ENCODE measurements at regions not wholly inside any gene's neighbourhood (a gene's known extent, or its start where the extent isn't known, plus 50 kb on each side); places are given as distances from the start of the nearest gene placed in this dataset.
"Not testable (repeated sequence)": the region's sequence is repeated elsewhere in the genome, so short reads cannot be mapped to it uniquely, and the experiment has no call there.

DNA sequence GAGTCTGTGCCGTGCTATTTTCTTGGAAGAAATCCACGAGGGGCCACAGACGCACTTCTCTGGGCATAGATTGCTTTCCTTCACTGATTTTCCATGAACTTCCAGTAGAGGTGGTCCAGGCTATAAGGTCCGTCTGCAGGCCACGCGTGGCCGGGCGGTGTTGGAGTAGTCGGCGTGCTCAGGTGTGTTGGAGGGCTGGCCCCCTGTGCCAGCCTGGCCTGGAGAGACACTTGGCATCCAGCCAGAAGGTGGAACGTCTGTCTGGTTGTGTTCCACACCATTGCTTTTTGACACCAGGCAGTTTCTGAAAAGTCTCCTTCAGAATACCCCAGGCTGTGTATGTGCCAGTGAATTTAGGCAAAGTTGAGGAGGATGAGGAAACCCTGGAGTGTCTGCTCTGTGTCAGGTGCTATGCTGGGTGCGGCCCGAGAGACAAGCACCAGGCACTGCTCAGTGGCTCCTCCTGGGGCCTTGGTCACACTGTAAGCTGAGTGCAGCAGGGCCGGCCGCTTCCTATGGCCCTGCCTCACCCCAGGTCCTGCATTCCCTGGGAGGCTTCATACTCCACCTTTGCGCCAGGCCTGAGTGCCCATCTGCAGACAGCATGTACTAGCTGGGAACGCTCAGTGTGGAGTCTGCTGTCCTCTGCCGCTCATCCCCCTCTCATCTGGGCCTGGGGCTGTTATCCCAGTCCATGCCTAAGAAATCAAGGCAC lies 52.1 kb upstream of the TAMM41 start:
- DNase-seq: no peak

DNA sequence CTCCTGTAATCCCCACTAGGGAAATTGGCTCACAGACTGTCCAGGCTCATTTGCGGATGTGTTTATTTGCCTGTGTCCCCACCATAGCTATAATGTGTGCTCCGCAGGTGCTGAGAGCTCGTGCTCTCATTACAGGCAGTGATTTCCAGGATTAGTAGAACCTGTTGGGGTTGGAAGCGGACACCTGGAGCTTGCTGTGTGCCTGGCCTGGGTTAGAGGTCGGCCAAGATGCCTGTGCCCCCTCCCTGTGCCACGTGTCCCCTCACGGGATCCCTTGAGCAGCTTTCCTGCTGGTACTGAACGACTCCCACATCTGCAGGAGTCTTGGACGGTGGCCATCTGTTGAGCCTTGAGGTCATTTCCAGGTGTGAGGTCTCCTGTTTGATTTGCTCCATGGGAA lies 52.7 kb upstream of the TAMM41 start:
- DNase-seq: not testable (repeated sequence)

GRCh38 chr3:11899826-11900225 lies 53.1 kb upstream of the TAMM41 start:
- no peak for DNase-seq

GRCh38 chr3:11900824-11901223 lies 54.1 kb upstream of the TAMM41 start:
- DNase-seq: no peak

- DNase-seq: no peak
Measured at GRCh38 chr3:11901286-11901875, 54.7 kb upstream of the TAMM41 start.

DNA sequence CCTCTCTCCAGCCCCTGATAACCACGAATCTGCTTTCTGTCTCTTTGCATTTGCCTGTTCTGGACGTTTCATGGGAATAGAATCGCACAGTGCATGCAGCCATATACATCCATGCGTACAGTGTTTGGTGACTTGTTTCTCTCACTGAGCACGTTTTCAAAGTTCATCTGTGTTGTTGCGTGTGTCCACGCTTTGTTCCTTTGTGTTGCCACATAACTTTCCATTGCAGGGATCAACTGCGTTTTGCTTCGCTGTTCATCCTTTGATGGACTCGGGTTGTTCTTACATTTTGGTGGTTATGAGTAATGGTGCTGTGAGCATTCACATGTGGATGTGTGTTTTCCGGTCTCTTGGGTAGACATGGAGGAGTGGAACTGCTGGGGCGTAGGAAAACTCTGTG lies 56.4 kb upstream of the TAMM41 start:
- no peak for DNase-seq

DNA sequence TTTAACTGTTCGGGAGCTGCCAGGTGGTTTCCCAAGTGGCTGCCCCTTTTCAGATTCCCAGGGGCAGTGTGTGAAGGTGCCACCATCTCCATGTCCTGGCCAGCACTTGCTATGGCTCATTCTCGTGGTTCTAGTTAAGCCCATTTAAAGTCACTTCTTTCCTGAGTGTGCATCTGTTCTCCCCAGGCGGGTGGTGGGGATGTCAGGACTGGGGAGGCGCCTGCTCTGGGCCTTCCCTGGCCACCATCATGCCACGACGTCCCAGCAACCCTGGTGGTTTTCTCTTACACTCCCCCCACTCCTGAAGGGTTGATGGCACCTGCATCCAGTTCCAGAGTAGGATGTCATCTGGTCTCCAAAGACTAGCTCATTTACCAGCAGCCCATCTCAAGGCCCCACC lies 56.8 kb upstream of the TAMM41 start:
- no peak for DNase-seq

DNA sequence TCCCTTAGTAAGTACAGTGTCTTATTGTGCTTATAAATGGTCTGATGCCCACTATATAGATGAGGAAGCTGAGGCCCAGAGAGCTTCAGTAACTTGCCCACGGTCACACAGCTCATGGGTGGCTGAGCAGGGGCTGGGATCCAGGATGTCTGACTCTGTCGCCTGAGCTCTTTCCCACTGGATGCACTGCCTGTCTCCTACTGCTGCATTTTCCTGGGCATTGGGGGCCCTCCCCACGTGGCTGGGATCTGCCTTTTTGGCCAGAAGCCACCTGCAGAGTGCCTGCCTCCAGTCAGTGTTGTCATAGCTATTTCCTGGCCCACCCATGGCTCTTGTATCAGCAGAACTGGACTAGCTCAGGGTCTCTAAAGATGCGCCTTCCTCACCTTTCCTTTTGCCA lies 57.5 kb upstream of the TAMM41 start:
- no peak for DNase-seq

DNA sequence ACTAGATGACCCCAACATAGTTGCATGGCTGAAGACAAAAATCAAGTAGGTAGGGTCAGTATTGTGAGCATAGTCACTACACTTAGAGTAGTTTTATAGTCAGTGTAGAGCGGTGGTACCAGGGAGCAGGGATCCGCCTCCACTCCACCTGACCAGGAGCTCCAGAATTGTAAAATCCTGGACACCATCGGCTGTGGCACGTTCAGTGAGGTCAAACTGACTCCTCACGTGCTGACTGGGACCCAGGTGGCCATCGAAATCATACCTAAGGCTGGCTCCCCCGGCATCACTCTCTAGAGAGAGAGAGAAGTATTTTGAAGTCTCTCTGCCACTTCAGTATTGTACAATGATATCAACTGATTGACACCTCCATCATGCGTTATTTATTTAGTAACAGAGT lies 59.7 kb upstream of the TAMM41 start:
- no peak for DNase-seq

- DNase-seq: no peak
Measured at GRCh38 chr3:11907667-11908660, 61.3 kb upstream of the TAMM41 start.

GRCh38 chr3:11908981-11909698 lies 62.5 kb upstream of the TAMM41 start:
- no peak for DNase-seq

- no peak for DNase-seq
Measured at GRCh38 chr3:11909726-11910125, 63.0 kb upstream of the TAMM41 start.

GRCh38 chr3:11910216-11910930 lies 63.7 kb upstream of the TAMM41 start:
- not testable (repeated sequence) for DNase-seq

DNA sequence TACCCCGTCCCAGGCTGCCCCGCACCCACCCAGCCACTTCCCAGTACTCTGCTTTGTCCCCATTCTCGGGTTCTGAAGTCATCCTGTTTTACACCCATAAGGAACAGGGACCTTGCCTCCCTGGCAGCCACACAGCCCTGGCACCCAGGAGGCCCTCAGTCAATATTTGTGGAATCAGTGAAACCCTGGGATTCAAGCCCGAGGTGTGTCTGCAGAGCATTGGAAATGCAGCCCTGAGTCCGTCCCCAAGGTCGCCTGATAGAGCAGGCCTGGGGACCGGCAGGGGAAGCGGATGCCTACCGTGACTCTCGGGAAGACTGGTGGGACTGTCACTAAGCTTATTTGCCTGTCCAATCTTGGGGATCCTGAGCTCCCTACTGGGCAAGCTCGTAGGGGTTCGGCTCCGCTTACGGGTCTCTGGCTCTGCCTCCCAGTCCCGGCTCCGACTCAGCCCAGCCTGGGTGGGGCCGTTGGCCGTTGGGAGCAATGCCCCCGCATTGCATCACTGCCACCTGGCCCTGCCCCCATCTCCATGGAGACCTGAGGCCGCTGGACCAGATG lies 64.4 kb upstream of the TAMM41 start:
- DNase-seq: no peak

DNA sequence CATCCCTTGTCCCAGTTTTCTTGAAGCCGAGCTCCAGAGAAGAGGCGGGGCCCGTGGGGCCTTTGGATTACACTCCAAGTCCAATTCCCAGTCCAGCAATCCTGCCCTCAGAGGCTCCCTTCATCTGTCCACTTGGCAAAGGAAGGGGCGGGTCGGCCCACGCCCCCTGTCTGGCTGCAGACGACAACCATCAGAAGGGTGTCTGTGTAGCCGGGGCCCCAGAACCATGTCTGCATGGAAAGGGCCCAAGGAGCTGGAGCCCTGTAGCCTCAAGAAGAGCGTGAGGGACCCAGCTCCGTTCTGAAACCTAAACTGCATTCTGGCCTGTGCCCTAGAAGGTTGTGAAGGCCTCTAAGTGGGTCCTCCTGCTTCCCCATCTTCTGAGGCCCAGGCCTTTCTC lies 65.2 kb upstream of the TAMM41 start:
- not testable (repeated sequence) for DNase-seq

- DNase-seq: no peak
Measured at GRCh38 chr3:11913316-11913715, 66.6 kb upstream of the TAMM41 start.

- DNase-seq: no peak
Measured at GRCh38 chr3:11914041-11914440, 67.4 kb upstream of the TAMM41 start.

GRCh38 chr3:11914651-11915050 lies 68.0 kb upstream of the TAMM41 start:
- no peak for DNase-seq

GRCh38 chr3:11915621-11916424 lies 69.1 kb upstream of the TAMM41 start:
- DNase-seq: no peak

DNA sequence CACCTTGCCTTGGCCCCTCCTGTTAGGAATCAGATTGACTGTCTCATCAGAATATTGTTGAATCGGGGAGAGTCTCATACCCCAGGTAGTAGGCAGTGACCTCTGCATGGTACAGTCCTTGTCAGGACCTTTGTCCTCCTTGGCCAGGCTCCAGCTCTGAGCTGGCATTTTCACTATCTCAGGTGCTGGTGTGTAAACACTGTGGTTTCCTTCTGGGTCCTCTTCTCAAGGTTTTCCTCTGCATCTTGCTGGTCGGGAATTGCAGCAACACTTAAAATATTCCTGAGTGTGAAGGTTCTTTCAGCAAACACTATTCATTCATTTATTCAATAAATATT lies 69.7 kb upstream of the TAMM41 start:
- DNase-seq: not testable (repeated sequence)

DNA sequence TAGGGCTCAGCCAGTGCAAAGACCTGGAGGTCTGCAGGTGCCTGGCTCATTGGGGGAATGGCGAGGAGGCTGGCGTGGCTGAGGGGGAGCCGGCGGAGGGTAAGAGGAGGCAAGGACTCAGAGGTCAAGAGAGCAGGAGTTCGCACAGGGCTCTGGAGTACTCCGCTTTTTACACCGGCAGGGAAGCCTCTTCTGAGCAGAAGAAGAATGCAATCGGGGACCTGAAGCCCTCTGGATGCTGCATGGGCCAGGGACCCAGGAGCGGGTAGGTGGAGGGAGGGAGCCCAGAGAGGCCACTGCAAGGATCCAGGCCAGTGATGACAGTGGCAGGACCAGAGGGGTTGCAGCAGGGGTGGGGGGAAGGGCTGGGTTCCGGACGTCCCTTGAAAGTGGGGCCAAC lies 70.4 kb upstream of the TAMM41 start:
- no peak for DNase-seq
